ENCODE measurements at regions not wholly inside any gene's neighbourhood (a gene's known extent, or its start where the extent isn't known, plus 50 kb on each side); places are given as distances from the start of the nearest gene placed in this dataset.

- TF ChIP-seq POLR2A (IDR thresholded peaks at IDR 0.05; ENCODE audit: low read depth, low read length) = no peak
- no peak for TF ChIP-seq POLR2AphosphoS5 (IDR thresholded peaks at IDR 0.05; ENCODE audit: low read depth, low read length)
- no peak for TF ChIP-seq TAF1 (IDR thresholded peaks at IDR 0.05; ENCODE audit: low read depth, low read length)
- TF ChIP-seq POU2F2 (IDR thresholded peaks at IDR 0.05; ENCODE audit: low read depth, low read length) = no peak
Observed at GRCh38 chr4:72205298-72205697, 173.5 kb downstream of the NPFFR2 start.
